KMS-11 (cell line): ENCODE measurements at regions not wholly inside any gene's neighbourhood (a gene's known extent, or its start where the extent isn't known, plus 50 kb on each side); places are given as distances from the start of the nearest gene placed in this dataset.

Experiments used
- H2AFZ ChIP-seq: fragments of 200-600 bp; sonication (generic); 2 replicates; pipeline ENCODE4 v1.6.1; 2016; ENCODE audit warnings: antibody characterized with exemption, mixed run types, low read depth
- H3K27ac ChIP-seq: fragments of 200-600 bp; sonication (generic); 2 replicates; pipeline ENCODE4 v1.6.1; 2016; ENCODE audit warnings: mild to moderate bottlenecking, mixed run types
- H3K27me3 ChIP-seq: fragments of 200-600 bp; sonication (generic); 2 replicates; pipeline ENCODE4 v1.6.1; 2017; ENCODE audit warnings: mild to moderate bottlenecking, low read depth, mixed run types, moderate library complexity; ENCODE audit not compliant: insufficient read depth
- H3K36me3 ChIP-seq: fragments of 200-600 bp; sonication (generic); 2 replicates; pipeline ENCODE4 v1.6.1; 2017; ENCODE audit warnings: mild to moderate bottlenecking, mixed run types; ENCODE audit not compliant: insufficient read depth
- H3K4me1 ChIP-seq: fragments of 200-600 bp; sonication (generic); 2 replicates; pipeline ENCODE4 v1.6.1; 2016; ENCODE audit warnings: mild to moderate bottlenecking, low read depth, mixed run types; ENCODE audit not compliant: poor library complexity, severe bottlenecking
- H3K4me2 ChIP-seq: fragments of 200-600 bp; sonication (generic); 2 replicates; pipeline ENCODE4 v1.7.0; 2016; ENCODE audit warnings: mild to moderate bottlenecking, mixed run types
- H3K4me3 ChIP-seq: fragments of 200-600 bp; sonication (generic); IDR thresholded peaks from 2 replicates; pipeline ENCODE4 v1.6.1; 2017; ENCODE audit warnings: low read depth, low read length, mixed read lengths; ENCODE audit not compliant: insufficient read depth
- H3K79me2 ChIP-seq: fragments of 200-600 bp; sonication (generic); 2 replicates; pipeline ENCODE4 v1.6.1; 2016; ENCODE audit warnings: low read depth, mixed run types; ENCODE audit not compliant: insufficient read depth
- H3K9ac ChIP-seq: fragments of 200-600 bp; sonication (generic); 2 replicates; pipeline ENCODE4 v1.6.1; 2016; ENCODE audit warnings: mild to moderate bottlenecking, mixed run types
- H4K20me1 ChIP-seq: fragments of 200-600 bp; sonication (generic); 2 replicates; pipeline ENCODE4 v1.6.1; 2016; ENCODE audit warnings: mild to moderate bottlenecking, mixed run types; ENCODE audit not compliant: insufficient read depth
- CTCF ChIP-seq: fragments of 200-600 bp; sonication (generic); conservative IDR thresholded peaks from 2 replicates; pipeline ENCODE4 v1.6.1; 2017; ENCODE audit warnings: low read depth, mild to moderate bottlenecking, antibody characterized with exemption, low read length, moderate library complexity, mixed read lengths

- Histone ChIP-seq H3K4me3 (no peak overlapping the region), H3K4me1 (no peaks in the 10 kb centered on the region), H3K9ac (no peak overlapping the region), H3K27me3 (peaks cover 37% of the 10 kb centered on the region), H3K4me2 (no peak overlapping the region), H3K27ac (no peak overlapping the region), H4K20me1 (no peaks in the 10 kb centered on the region), H2AFZ (no peak overlapping the region), H3K36me3 (no peaks in the 10 kb centered on the region), H3K79me2 (no peaks in the 10 kb centered on the region)
- TF ChIP-seq CTCF, result no peak
Observed at GRCh38 chr15:77719450-77719849, 86.7 kb upstream of the LINGO1 start.

- Histone ChIP-seq H3K4me3 (no peak overlapping the region), H3K27ac (no peak overlapping the region), H3K4me2 (no peak overlapping the region), H2AFZ (no peak overlapping the region), H3K4me1 (no peaks in the 10 kb centered on the region), H3K36me3 (no peaks in the 10 kb centered on the region), H3K9ac (no peak overlapping the region), H4K20me1 (no peaks in the 10 kb centered on the region), H3K79me2 (no peaks in the 10 kb centered on the region), H3K27me3 (peaks cover 40% of the 10 kb centered on the region)
- TF ChIP-seq CTCF, result no peak
Observed at GRCh38 chr15:77717333-77717990, 84.8 kb upstream of the LINGO1 start.

GRCh38 chr15:77716632-77717332, 84.1 kb upstream of the LINGO1 start:
- Histone ChIP-seq H3K4me3 (no peak overlapping the region), H3K4me2 (no peak overlapping the region), H2AFZ (no peak overlapping the region), H3K9ac (no peak overlapping the region), H3K27ac (no peak overlapping the region), H4K20me1 (no peaks in the 10 kb centered on the region), H3K27me3 (peaks cover 40% of the 10 kb centered on the region), H3K36me3 (no peaks in the 10 kb centered on the region), H3K4me1 (no peaks in the 10 kb centered on the region), H3K79me2 (no peaks in the 10 kb centered on the region)
- TF ChIP-seq CTCF, result no peak

GRCh38 chr15:77715860-77716259, 83.1 kb upstream of the LINGO1 start:
- H2AFZ ChIP-seq, result no peak overlapping the region
- no peak overlapping the region for H3K9ac ChIP-seq
- no peaks in the 10 kb centered on the region for H3K4me1 ChIP-seq
- H3K79me2 ChIP-seq, result no peaks in the 10 kb centered on the region
- no peaks in the 10 kb centered on the region for H4K20me1 ChIP-seq
- peaks cover 40% of the 10 kb centered on the region for H3K27me3 ChIP-seq
- no peak overlapping the region for H3K27ac ChIP-seq
- H3K4me3 ChIP-seq, result no peak overlapping the region
- H3K36me3 ChIP-seq, result no peaks in the 10 kb centered on the region
- H3K4me2 ChIP-seq, result no peak overlapping the region
- no peak for TF ChIP-seq CTCF
